HepG2 (cell line): ENCODE measurements at regions not wholly inside any gene's neighbourhood (a gene's known extent, or its start where the extent isn't known, plus 50 kb on each side); places are given as distances from the start of the nearest gene placed in this dataset.

ENCODE experiments used
- ATAC-seq: fragments of 200-7000 bp; cut with Tn5 transposase; 3 replicates; pipeline ENCODE4 v1.9.1; 2020; ENCODE audit warnings: mild to moderate bottlenecking, moderate library complexity
- BruUV-seq: library from RNA; stranded (reverse); fragments of 400-500 nt; replicated peaks from 2 replicates; lab custom pipeline; 2021; lab: Mats Ljungman, UMichigan
- CTCF ChIA-PET: fragments of 300-600 bp; formaldehyde crosslinking; extraction: SDS; loops from one replicate; lab custom pipeline; 2021; ENCODE audit warnings: low total read pairs, inconsistent platforms, low intra/inter-chr PET ratio; lab: Yijun Ruan, JAX
- POLR2A ChIA-PET: fragments of 350-600 bp; sonication (Branson Sonifier 250); formaldehyde crosslinking; loops from one replicate; lab custom pipeline; 2020; ENCODE audit warnings: antibody characterized with exemption, inconsistent platforms; lab: Yijun Ruan, JAX
- DNase-seq: peaks from one replicate; pipeline ENCODE4 v3.0.0-alpha.2; 2015; ENCODE audit warnings: low spot score
- FAIRE-seq: peaks from 3 replicates; lab custom pipeline; 2011; peaks lifted over from hg19 to GRCh38; lab: Jason Lieb, UNC
- H2AFZ ChIP-seq: one replicate; pipeline ENCODE4 v1.6.1; 2011; ENCODE audit warnings: low read length, inconsistent platforms
- H3K27ac ChIP-seq: fragments of 300-600 bp; 3 replicates; pipeline ENCODE4 v1.8.0; 2011; ENCODE audit warnings: mixed run types, mild to moderate bottlenecking, mixed read lengths, low read length, inconsistent platforms; ENCODE audit not compliant: insufficient read depth; ENCODE audit errors: extremely low read length
- H3K27me3 ChIP-seq, 2 experiments: fragments of 200-600 bp in 1 of 2; 2 replicates in 1 of 2; 3 replicates in 1 of 2; pipeline versions ENCODE4 v1.6.0 to v1.8.0; 2011; ENCODE audit warnings: low read length in 2 of 2, mild to moderate bottlenecking in 2 of 2, moderate library complexity in 2 of 2, inconsistent platforms in 1 of 2; ENCODE audit not compliant: insufficient read depth in 2 of 2, control insufficient read depth in 1 of 2
- H3K36me3 ChIP-seq, 2 experiments: fragments of 200-600 bp in 1 of 2; replicated peaks in 1 of 2; 2 replicates in 1 of 2; 3 replicates in 1 of 2; pipeline versions ENCODE4 v1.5.1 to v1.8.0; 2011; ENCODE audit warnings: low read length in 2 of 2, inconsistent platforms in 1 of 2; ENCODE audit not compliant: insufficient read depth in 2 of 2, control insufficient read depth in 1 of 2
- H3K4me1 ChIP-seq: 2 replicates; pipeline ENCODE4 v1.5.1; 2012; ENCODE audit warnings: low read length, inconsistent platforms; ENCODE audit not compliant: insufficient read depth
- H3K4me2 ChIP-seq: 2 replicates; pipeline ENCODE4 v1.6.0; 2011; ENCODE audit warnings: low read depth, low read length, inconsistent platforms
- H3K4me3 ChIP-seq, 3 experiments: fragments of 200-600 bp in 1 of 3; sonication (generic), shearing (Covaris generic) in 1 of 3; replicated peaks in 1 of 3; 2 replicates each; pipeline ENCODE4 v1.5.1; 2011 to 2016; ENCODE audit warnings: low read length in 3 of 3, inconsistent platforms in 2 of 3, low read depth in 2 of 3, mild to moderate bottlenecking in 2 of 3, control low read depth in 1 of 3, mixed read lengths in 1 of 3; ENCODE audit not compliant: insufficient read depth in 1 of 3
- H3K79me2 ChIP-seq: one replicate; pipeline ENCODE4 v1.6.1; 2011; ENCODE audit warnings: low read length, inconsistent platforms; ENCODE audit not compliant: insufficient read depth
- H3K9ac ChIP-seq: 2 replicates; pipeline ENCODE4 v1.6.0; 2011; ENCODE audit warnings: mild to moderate bottlenecking, low read depth, low read length, inconsistent platforms; ENCODE audit not compliant: insufficient read depth
- H3K9me3 ChIP-seq: 2 replicates; pipeline ENCODE4 v1.5.1; 2012; ENCODE audit warnings: mild to moderate bottlenecking, low read length
- H4K20me1 ChIP-seq: 2 replicates; pipeline ENCODE4 v1.6.0; 2011; ENCODE audit warnings: inconsistent platforms, mild to moderate bottlenecking, low read length, moderate library complexity; ENCODE audit not compliant: insufficient read depth
- MXD3 ChIP-seq: IDR thresholded peaks from 2 replicates; pipeline ENCODE4 v1.6.1; 2016; ENCODE audit warnings: mild to moderate bottlenecking, missing biosample characterization, missing genetic modification reagents
- NR0B2 ChIP-seq: sonication (generic); formaldehyde crosslinking; IDR thresholded peaks from 2 replicates; pipeline ENCODE4 v1.4.0; 2020; ENCODE audit warnings: mild to moderate bottlenecking, missing genetic modification reagents
- RFX1 ChIP-seq: fragments of 450-650 bp; IDR thresholded peaks from 2 replicates; pipeline ENCODE4 v1.6.1; 2017
- SCMH1 ChIP-seq: sonication (generic); formaldehyde crosslinking; IDR thresholded peaks from 2 replicates; pipeline ENCODE4 v1.9.0; 2021; ENCODE audit warnings: missing genetic modification reagents, mild to moderate bottlenecking, borderline replicate concordance
- SNAPC4 ChIP-seq: sonication (generic); formaldehyde crosslinking; IDR thresholded peaks from 2 replicates; pipeline ENCODE4 v1.4.0; 2020; ENCODE audit warnings: mild to moderate bottlenecking, missing genetic modification reagents
- TMF1 ChIP-seq: sonication (generic); formaldehyde crosslinking; IDR thresholded peaks from 2 replicates; pipeline ENCODE4 v1.8.1; 2022; ENCODE audit warnings: low read depth, missing genetic modification reagents
- ZFP36L2 ChIP-seq: sonication (generic); formaldehyde crosslinking; IDR thresholded peaks from 2 replicates; pipeline ENCODE4 v1.4.0; 2020; ENCODE audit warnings: missing genetic modification reagents
- ZNF317 ChIP-seq: sonication (generic); formaldehyde crosslinking; IDR thresholded peaks from 2 replicates; pipeline ENCODE4 v1.5.0; 2020; ENCODE audit warnings: mild to moderate bottlenecking, missing genetic modification reagents
- ZNF34 ChIP-seq: sonication (generic); formaldehyde crosslinking; IDR thresholded peaks from 2 replicates; pipeline ENCODE4 v1.4.0; 2020; ENCODE audit warnings: mild to moderate bottlenecking, missing genetic modification reagents, borderline replicate concordance
- ZNF496 ChIP-seq: sonication (generic); formaldehyde crosslinking; IDR thresholded peaks from 2 replicates; pipeline ENCODE4 v1.8.1; 2023; ENCODE audit warnings: mild to moderate bottlenecking, moderate library complexity, missing genetic modification reagents; ENCODE audit not compliant: insufficient replicate concordance
- WGBS: methylation state at CpG from one replicate; pipeline ENCODE4 v1.1.6; 2017; ENCODE audit warnings: low lambda C conversion rate; 5-methylcytosine and 5-hydroxymethylcytosine counted together
- in situ Hi-C: cut with HindIII; loops from 2 replicates; pipeline ENCODE4 v1.10.0; 2017; ENCODE audit warnings: low pct_unique_long_range_greater_than_20kb; ENCODE audit not compliant: extremely low pct_ligation_motif_present
- intact Hi-C: fragments of 100-400 bp; cut with micrococcal nuclease; formaldehyde crosslinking; loops from one replicate; pipeline ENCODE4 v1.10.0; 2022; ENCODE audit not compliant: unreplicated experiment

GRCh38 chr1:230012741-230013140 lies 54.3 kb upstream of the GALNT2 start (continued):
- TF ChIP-seq SNAPC4 (no peak), RFX1 (no peak), MXD3 (CRISPR knock-in tag) (no peak), ZNF496 (no peak), TMF1 (no peak), SCMH1 (CRISPR knock-in tag) (no peak), ZNF34 (no peak), ZFP36L2 (CRISPR knock-in tag) (no peak)
- TF ChIP-seq, all 625 proteins: peak for 0

GRCh38 chr1:230016159-230016558 lies 50.9 kb upstream of the GALNT2 start:
- WGBS, result 38% methylated on average over 5 of the region's 5 CpGs
- ATAC-seq, result no peak
- Histone ChIP-seq H4K20me1 (no peaks in the 10 kb centered on the region), H3K79me2 (no peaks in the 10 kb centered on the region), H3K27me3 (peaks cover 0 to 13% of the 10 kb centered on the region in 2 experiments; a peak in 1 of 5 replicates), H2AFZ (no peak overlapping the region), H3K4me2 (no peak overlapping the region), H3K4me3 (no peak overlapping the region), H3K9me3 (no peaks in the 10 kb centered on the region), H3K36me3 (no peaks in the 10 kb centered on the region), H3K9ac (no peak overlapping the region), H3K4me1 (no peaks in the 10 kb centered on the region), H3K27ac (no peak overlapping the region)
- FAIRE-seq, result no peak
- CTCF ChIA-PET, result no interaction called here
- no peak for TF ChIP-seq NR0B2
- TF ChIP-seq ZNF317, result no peak
- no TSS peak for BruUV-seq
- intact Hi-C loops, result no loop called here
- no peak for DNase-seq
- in situ Hi-C loops, result no loop called here
- POLR2A ChIA-PET, result no interaction called here
